H1 (cell line): ENCODE measurements at regions not wholly inside any gene's neighbourhood (a gene's known extent, or its start where the extent isn't known, plus 50 kb on each side); places are given as distances from the start of the nearest gene placed in this dataset.

Experiments used
- ASH2L ChIP-seq: fragments of 200-600, 300-600 bp; sonication (generic); IDR thresholded peaks from one replicate; pipeline ENCODE4 v1.7.1; 2017; ENCODE audit warnings: low read length
- EP300 ChIP-seq, 2 experiments: IDR thresholded peaks; 1 replicate in 1 of 2; 2 replicates in 1 of 2; pipeline ENCODE4 v1.6.1; 2011 to 2012; ENCODE audit warnings: low read depth in 2 of 2, low read length in 2 of 2, mild to moderate bottlenecking in 2 of 2, borderline replicate concordance in 1 of 2, inconsistent platforms in 1 of 2, moderate library complexity in 1 of 2
- JUN ChIP-seq: IDR thresholded peaks from 2 replicates; pipeline ENCODE4 v1.6.1; 2011; ENCODE audit warnings: low read depth, mild to moderate bottlenecking, improper control_type of control experiment, low read length
- JUND ChIP-seq: IDR thresholded peaks from 2 replicates; pipeline ENCODE4 v1.6.1; 2011; ENCODE audit warnings: mild to moderate bottlenecking, improper control_type of control experiment, low read length
- PHF8 ChIP-seq: fragments of 200-600 bp; sonication (generic); conservative IDR thresholded peaks from 2 replicates; pipeline ENCODE4 v1.7.1; 2012; ENCODE audit warnings: low read depth, mild to moderate bottlenecking, inconsistent platforms, low read length, moderate library complexity
- POU5F1 ChIP-seq: IDR thresholded peaks from 2 replicates; pipeline ENCODE4 v1.6.1; 2011; ENCODE audit warnings: low read depth, mild to moderate bottlenecking, low read length, moderate library complexity
- YY1 ChIP-seq: IDR thresholded peaks from 2 replicates; pipeline ENCODE4 v1.6.1; 2011; ENCODE audit warnings: low read depth, mild to moderate bottlenecking, low read length
- TF ChIP-seq, protein P1 (sequence below): IDR thresholded peaks from 2 replicates; pipeline ENCODE4 v1.6.1; 2012; ENCODE audit warnings: inconsistent platforms
- TF ChIP-seq, protein P2 (sequence below): IDR thresholded peaks from 2 replicates; pipeline ENCODE4 v1.6.1; 2012; ENCODE audit warnings: inconsistent platforms
- TF ChIP-seq, protein P3 (sequence below): IDR thresholded peaks from 2 replicates; pipeline ENCODE4 v1.6.1; 2011; ENCODE audit warnings: low read depth, mild to moderate bottlenecking, low read length; ENCODE audit not compliant: insufficient read depth

DNA sequence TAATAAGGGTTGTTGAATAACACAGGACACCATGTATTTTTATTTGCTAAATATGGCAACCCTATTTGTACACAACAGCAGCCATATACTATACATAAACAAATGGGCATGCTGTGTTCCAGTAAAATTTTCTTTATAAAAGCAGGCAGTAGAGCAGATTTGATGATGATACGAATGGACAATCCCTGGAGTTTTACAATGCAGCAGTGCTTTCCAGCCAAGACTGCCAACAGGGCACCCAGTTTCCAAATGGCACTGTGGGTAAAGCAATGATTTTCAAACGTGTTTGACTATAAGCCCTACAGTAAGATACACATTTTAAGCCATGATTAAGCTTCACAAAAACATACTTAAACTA lies 282.7 kb downstream of the NUAK1 start (continued):
- TF ChIP-seq, protein P1, sequence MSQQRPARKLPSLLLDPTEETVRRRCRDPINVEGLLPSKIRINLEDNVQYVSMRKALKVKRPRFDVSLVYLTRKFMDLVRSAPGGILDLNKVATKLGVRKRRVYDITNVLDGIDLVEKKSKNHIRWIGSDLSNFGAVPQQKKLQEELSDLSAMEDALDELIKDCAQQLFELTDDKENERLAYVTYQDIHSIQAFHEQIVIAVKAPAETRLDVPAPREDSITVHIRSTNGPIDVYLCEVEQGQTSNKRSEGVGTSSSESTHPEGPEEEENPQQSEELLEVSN, result no peak
- TF ChIP-seq POU5F1, result no peak
- TF ChIP-seq, protein P2, sequence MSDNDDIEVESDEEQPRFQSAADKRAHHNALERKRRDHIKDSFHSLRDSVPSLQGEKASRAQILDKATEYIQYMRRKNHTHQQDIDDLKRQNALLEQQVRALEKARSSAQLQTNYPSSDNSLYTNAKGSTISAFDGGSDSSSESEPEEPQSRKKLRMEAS, result no peak
- no peak for TF ChIP-seq PHF8
- no peak for TF ChIP-seq ASH2L
- TF ChIP-seq EP300 (IDR thresholded peaks at IDR 0.05; ENCODE audit: borderline replicate concordance in 1 of 2, low read depth in 2 of 2, low read length in 2 of 2), result no peak
- TF ChIP-seq JUND, result no peak
- no peak for TF ChIP-seq YY1
- TF ChIP-seq JUN, result no peak
- TF ChIP-seq, protein P3, sequence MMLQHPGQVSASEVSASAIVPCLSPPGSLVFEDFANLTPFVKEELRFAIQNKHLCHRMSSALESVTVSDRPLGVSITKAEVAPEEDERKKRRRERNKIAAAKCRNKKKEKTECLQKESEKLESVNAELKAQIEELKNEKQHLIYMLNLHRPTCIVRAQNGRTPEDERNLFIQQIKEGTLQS, result no peak
